GM12865 (cell line): ENCODE measurements at regions not wholly inside any gene's neighbourhood (a gene's known extent, or its start where the extent isn't known, plus 50 kb on each side); places are given as distances from the start of the nearest gene placed in this dataset.

Experiments
- DNase-seq: peaks from one replicate; pipeline ENCODE4 v3.0.0; 2010; ENCODE audit warnings: low read depth
- H3K4me3 ChIP-seq: 2 replicates; pipeline ENCODE4 v1.5.1; 2011; ENCODE audit warnings: mild to moderate bottlenecking, low read depth, low read length, control low read depth
- TF ChIP-seq, protein P1 (sequence below): IDR thresholded peaks from 2 replicates; pipeline ENCODE4 v1.5.1; 2011; ENCODE audit warnings: low read length, control low read depth, low read depth, inconsistent platforms; ENCODE audit not compliant: insufficient read depth; ENCODE audit errors: missing control alignments

DNA sequence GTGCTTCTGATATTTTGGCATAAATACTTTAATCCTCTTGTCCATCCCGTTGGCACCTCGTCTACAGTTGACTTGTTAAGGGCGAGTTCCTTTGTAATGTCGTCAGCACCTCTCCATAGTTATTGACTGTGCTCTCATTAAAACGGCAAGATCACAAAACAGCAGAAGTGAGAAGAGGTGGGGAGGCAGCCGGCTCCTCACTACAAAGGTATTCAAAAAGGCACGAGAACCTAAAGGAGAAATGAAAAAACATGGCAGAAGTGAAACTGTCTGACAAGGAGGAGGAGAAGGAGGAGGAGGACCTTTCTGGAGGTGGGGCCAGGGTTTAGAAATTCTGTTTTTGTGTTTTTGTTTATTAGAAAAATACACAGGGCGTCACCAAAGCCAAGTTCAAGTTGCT, 235.6 kb downstream of the BCL11A start:
- peak overlapping the region; percentile 22; the same call in 1 of the 2 replicates for H3K4me3 ChIP-seq
- TF ChIP-seq, protein P1, sequence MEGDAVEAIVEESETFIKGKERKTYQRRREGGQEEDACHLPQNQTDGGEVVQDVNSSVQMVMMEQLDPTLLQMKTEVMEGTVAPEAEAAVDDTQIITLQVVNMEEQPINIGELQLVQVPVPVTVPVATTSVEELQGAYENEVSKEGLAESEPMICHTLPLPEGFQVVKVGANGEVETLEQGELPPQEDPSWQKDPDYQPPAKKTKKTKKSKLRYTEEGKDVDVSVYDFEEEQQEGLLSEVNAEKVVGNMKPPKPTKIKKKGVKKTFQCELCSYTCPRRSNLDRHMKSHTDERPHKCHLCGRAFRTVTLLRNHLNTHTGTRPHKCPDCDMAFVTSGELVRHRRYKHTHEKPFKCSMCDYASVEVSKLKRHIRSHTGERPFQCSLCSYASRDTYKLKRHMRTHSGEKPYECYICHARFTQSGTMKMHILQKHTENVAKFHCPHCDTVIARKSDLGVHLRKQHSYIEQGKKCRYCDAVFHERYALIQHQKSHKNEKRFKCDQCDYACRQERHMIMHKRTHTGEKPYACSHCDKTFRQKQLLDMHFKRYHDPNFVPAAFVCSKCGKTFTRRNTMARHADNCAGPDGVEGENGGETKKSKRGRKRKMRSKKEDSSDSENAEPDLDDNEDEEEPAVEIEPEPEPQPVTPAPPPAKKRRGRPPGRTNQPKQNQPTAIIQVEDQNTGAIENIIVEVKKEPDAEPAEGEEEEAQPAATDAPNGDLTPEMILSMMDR, result no peak
- peak; percentile 76 for DNase-seq

DNA sequence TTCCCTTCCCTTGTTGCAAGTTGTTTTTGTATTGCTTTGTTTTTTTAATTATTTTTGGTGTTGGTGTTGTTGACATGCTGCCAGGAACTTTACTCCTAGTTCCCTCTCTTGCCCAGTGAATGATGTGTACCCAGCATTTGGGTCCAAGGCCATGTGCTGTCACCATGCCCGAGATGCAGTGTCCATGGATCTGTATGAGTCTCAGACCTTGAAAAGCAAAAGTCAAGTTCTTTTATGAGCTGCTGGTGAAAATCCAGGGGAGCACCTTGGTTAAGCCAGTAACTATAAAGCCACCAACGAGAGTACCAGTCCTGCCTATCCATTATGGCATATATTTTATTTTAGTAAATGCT, 236.4 kb downstream of the BCL11A start:
- DNase-seq, result no peak
- TF ChIP-seq, protein P1, result no peak
- H3K4me3 ChIP-seq, result no peak overlapping the region

DNA sequence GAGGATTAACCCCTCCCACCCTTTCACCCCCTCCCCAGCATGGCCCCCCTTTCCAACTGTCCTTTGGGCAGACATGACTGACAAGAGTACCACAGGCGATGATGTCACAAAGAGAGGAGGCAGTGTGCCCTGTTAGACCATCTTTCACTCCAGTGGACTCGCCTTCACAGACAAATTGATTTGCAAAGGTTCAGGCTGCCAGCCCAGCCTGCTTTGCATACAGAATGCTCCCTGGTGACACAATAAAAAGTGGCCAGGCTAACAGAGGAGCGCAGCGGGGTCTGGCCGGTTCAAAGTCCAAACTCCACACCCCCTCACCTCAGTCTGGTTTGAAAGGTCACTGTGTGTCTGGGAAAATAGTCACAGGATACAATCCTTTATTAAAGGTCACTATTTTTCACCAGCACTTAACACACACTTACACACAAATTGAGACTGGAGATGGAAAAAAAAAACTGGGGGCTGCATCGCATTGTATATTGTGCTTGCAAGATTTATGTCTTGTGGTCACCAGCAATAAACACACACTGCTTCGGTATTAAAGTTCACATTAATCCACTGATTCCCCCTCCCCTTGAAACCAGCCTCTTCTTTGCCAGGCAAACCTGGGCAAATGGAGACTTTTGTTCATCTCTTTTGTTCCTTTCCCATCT, 236.9 kb downstream of the BCL11A start:
- peak; percentile 29 for DNase-seq
- TF ChIP-seq, protein P1, result no peak
- no peak overlapping the region for H3K4me3 ChIP-seq

DNA sequence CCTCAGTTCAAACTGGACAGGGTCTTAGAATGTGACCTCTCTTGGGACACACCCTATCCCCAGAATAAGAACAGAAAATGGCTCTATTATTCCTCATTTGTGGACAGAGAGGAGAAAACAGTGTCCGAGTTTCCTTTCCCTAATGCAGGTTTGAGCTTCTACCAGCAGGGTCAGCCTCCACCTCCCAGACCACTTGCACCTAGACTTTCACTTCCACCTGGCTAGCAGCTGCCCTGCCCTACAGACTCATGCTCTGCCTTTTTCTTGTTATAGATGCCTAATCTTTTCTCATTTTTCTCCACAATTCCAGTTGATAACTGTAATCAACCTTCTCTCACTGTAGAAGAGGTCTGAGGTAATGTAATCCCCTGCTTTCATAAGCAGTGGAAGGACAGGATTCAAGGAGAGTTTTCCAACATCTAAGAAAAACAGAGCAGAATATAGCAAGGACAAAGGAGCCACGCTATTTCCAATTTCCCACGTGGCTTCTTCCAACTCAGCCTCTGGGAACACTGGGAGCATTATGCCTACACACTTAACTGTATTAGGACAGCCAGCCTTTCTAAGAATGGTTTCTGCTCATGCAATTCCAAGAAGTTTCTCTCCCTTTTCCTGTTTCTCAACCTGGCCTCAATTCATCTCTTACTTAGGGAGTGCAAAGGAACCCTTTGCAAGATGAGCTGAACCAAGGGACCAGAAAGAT, 239.8 kb downstream of the BCL11A start:
- DNase-seq, result peak; percentile 52
- TF ChIP-seq, protein P1, result no peak
- H3K4me3 ChIP-seq, result no peak overlapping the region

DNA sequence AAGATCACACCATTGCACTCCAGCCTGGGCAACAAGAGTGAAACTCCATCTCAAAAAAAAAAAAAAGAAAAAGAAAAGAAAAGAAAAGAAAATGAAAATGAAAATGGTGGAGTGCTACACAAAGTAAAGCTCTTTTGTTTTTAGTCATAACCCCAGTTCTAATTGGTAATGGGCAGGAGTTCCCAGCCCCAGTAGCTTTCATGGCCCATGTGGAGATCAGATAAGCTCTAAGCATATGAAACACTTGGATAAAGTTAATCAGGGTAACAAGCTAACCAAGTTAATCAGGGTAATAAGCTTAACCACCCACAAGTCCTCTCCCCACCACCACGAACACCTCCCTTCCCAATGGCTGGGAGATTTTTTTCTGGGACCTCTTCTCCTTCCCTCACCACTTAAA, 240.8 kb downstream of the BCL11A start:
- H3K4me3 ChIP-seq, result no peak overlapping the region
- peak; percentile 71 for DNase-seq
- TF ChIP-seq, protein P1, result no peak

DNA sequence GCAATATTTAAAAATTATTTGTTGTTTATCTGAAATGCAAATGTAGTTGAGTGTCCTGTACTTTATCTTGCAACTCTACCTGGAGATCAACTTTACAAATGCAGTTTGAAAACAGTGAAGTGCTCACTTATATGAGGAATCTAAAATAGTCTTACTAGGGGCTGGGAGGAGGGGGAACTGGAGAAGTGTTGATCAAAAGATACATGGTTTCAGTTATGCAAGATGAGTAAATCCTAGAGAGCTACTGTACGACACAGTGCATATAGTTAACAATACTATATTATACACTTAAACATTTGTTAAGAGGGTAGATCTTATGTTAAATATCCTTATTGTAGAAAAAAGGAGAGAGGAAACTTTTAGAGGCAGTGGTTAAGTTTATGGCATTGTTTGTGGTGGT, 241.9 kb downstream of the BCL11A start:
- H3K4me3 ChIP-seq, result no peak overlapping the region
- TF ChIP-seq, protein P1, result no peak
- DNase-seq, result peak; percentile 58

DNA sequence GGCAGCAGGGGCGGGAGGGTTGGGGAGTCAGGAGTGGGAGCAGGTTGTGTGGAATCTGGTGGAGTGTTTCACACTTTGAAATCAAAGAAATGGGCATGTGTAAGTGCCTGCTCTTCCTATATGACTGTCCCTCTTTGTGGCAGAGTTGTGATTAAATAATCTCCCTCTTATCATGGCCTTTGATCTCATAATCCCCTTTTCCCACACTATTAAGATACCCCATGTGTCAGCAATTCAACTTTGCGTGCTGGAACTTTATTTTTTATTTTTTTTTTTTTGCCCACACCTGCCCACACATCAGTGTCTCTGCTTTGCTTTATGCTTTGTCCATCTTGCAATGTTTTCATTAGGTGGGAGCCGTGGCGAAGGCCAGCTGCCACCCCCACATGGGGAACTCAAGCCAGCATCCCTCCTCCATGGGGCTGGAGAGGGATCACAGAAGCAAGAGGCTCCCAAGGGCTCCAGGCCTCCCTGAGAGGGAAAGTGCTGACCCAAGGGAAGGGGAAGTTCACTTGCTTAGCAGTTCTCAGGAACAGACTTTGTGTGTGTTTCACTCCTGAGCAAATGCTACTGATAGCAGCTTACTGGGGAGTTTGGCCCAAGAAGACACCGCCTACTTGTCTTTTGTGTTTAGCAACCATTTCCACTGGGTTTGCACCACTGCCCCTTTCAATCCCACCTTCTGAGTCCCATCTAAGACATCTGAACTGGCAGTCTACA, 243.4 kb downstream of the BCL11A start:
- no peak for DNase-seq
- TF ChIP-seq, protein P1, result no peak
- H3K4me3 ChIP-seq, result no peak overlapping the region
